GM23248 (cell line): ENCODE measurements at regions not wholly inside any gene's neighbourhood (a gene's known extent, or its start where the extent isn't known, plus 50 kb on each side); places are given as distances from the start of the nearest gene placed in this dataset.
A peak's percentile ranks its signal among the peaks of the same experiment; 100 is the strongest.

ENCODE experiments used
- DNase-seq: peaks from one replicate; pipeline ENCODE4 v3.0.0-alpha.2; 2015
- H2AFZ ChIP-seq: fragments of 200-600 bp; sonication (generic); 2 replicates; pipeline ENCODE4 v1.6.1; 2016; ENCODE audit warnings: antibody characterized with exemption
- H3F3A ChIP-seq: fragments of 200-600 bp; sonication (generic); 2 replicates; pipeline ENCODE4 v1.6.1; 2016; ENCODE audit warnings: mild to moderate bottlenecking, antibody characterized with exemption, mixed run types; ENCODE audit not compliant: insufficient read depth
- H3K27ac ChIP-seq: fragments of 200-600 bp; sonication (generic); 2 replicates; pipeline ENCODE4 v1.5.1; 2016; ENCODE audit warnings: mild to moderate bottlenecking
- H3K27me3 ChIP-seq: fragments of 200-600 bp; sonication (generic); replicated peaks from 2 replicates; pipeline ENCODE4 v1.6.1; 2016; ENCODE audit warnings: mild to moderate bottlenecking; ENCODE audit not compliant: insufficient read depth
- H3K36me3 ChIP-seq: fragments of 200-600 bp; sonication (generic); 2 replicates; pipeline ENCODE4 v1.6.1; 2016; ENCODE audit warnings: low read depth, mild to moderate bottlenecking
- H3K4me1 ChIP-seq: fragments of 200-600 bp; sonication (generic); 2 replicates; pipeline ENCODE4 v1.6.1; 2016; ENCODE audit warnings: mild to moderate bottlenecking; ENCODE audit not compliant: insufficient read depth
- H3K4me2 ChIP-seq: fragments of 200-600 bp; sonication (generic); one replicate; pipeline ENCODE4 v1.6.1; 2016; ENCODE audit warnings: mild to moderate bottlenecking; ENCODE audit not compliant: unreplicated experiment
- H3K4me3 ChIP-seq: fragments of 200-600 bp; sonication (generic); 2 replicates; pipeline ENCODE4 v1.5.1; 2016; ENCODE audit warnings: mild to moderate bottlenecking
- H3K79me2 ChIP-seq: fragments of 200-600 bp; sonication (generic); 2 replicates; pipeline ENCODE4 v1.6.1; 2016; ENCODE audit warnings: mild to moderate bottlenecking; ENCODE audit not compliant: insufficient read depth
- H3K9ac ChIP-seq: fragments of 200-600 bp; sonication (generic); 2 replicates; pipeline ENCODE4 v1.6.1; 2016; ENCODE audit warnings: mild to moderate bottlenecking
- H3K9me2 ChIP-seq: fragments of 200-600 bp; sonication (generic); 2 replicates; pipeline ENCODE4 v1.6.1; 2016; ENCODE audit warnings: mixed run types, mild to moderate bottlenecking, moderate library complexity; ENCODE audit not compliant: insufficient read depth
- H3K9me3 ChIP-seq: fragments of 200-600 bp; sonication (generic); one replicate; pipeline ENCODE4 v1.6.1; 2017; ENCODE audit warnings: low read depth
- H4K20me1 ChIP-seq: fragments of 200-600 bp; sonication (generic); 2 replicates; pipeline ENCODE4 v1.6.0; 2016; ENCODE audit not compliant: insufficient read depth
- EZH2 ChIP-seq: fragments of 200-600 bp; sonication (generic); IDR thresholded peaks from 2 replicates; pipeline ENCODE4 v1.6.1; 2018; ENCODE audit warnings: antibody characterized with exemption, mild to moderate bottlenecking; ENCODE audit not compliant: insufficient read depth, poor library complexity, severe bottlenecking
- EZH2phosphoT487 ChIP-seq: fragments of 200-600 bp; sonication (generic); IDR thresholded peaks from 2 replicates; pipeline ENCODE4 v1.6.1; 2018; ENCODE audit warnings: antibody characterized with exemption, moderate library complexity, mild to moderate bottlenecking, low read depth; ENCODE audit not compliant: insufficient read depth
- WGBS, 2 experiments: methylation state at CpG; one replicate each; pipeline ENCODE4 v1.1.6; 2015 to 2017; ENCODE audit warnings: low lambda C conversion rate in 2 of 2, low coverage in 1 of 2; ENCODE audit errors: missing lambda C conversion rate in 2 of 2; 5-methylcytosine and 5-hydroxymethylcytosine counted together
- in situ Hi-C: fragments of 300-500 bp; cut with MboI; formaldehyde crosslinking; loops from 2 replicates; pipeline ENCODE4 v1.15.0; 2020

DNA sequence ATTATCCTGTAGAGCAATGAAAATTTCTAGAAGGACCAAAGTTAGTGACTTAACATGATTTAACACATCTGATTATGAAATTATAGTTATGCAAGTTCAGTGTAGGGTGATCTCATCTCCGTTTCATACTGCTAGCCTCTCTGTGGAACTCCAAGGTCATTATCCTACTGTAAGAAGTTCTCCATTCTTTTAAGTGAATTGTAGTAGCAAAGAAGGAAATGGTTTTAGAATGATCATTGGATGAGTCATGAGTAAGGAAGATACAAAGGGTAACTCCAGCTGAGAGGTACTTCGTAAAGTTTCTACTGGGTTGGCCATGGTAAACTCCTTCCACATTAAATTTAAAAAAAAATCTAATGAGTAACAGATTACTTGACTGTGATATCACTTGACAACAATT, 215.0 kb upstream of the GIMD1 start:
- Histone ChIP-seq H3K27ac (peak overlapping the region; percentile 51), H3K9ac (no peak overlapping the region)

DNA sequence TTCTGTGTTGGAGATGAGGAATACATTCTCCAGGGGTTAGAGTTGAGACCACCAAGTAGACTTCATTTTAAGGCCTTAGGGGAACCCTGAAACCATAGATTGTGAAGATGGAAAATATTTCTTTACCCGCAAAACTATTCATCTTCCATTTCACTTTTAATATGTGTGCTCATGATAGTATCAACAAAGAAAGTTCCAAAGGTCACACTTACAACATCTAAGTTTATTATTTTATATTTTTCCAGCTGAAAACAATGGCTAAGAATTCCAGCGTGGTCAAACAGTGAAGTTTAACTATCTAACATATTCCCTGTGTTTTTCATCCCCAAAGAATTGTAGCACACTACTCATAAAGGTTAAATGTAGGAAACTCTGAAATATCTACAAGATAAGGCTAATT, 214.5 kb upstream of the GIMD1 start:
- H2AFZ ChIP-seq = no peak overlapping the region
- H3K79me2 ChIP-seq = no peaks in the 10 kb centered on the region
- H3K27ac ChIP-seq = peak overlapping the region; percentile 40
- in situ Hi-C loops = no loop called here
- H3K9ac ChIP-seq = no peak overlapping the region
- no peak overlapping the region for H3K4me3 ChIP-seq
- TF ChIP-seq EZH2 (no peak), EZH2phosphoT487 (no peak)
- WGBS, 2 experiments = 87 to 96% methylated on average over 2 of the region's 2 CpGs
- H3K9me3 ChIP-seq = no peaks in the 10 kb centered on the region
- H4K20me1 ChIP-seq = no peaks in the 10 kb centered on the region
- peak overlapping the region; percentile 38 for H3K4me2 ChIP-seq
- H3K9me2 ChIP-seq = no peaks in the 10 kb centered on the region
- DNase-seq = no peak
- H3K4me1 ChIP-seq = peaks cover 55% of the 10 kb centered on the region
- peaks cover 47% of the 10 kb centered on the region for H3F3A ChIP-seq
- no peaks in the 10 kb centered on the region for H3K27me3 ChIP-seq
- H3K36me3 ChIP-seq = no peaks in the 10 kb centered on the region

More for the DNA sequence above, 215.0 kb upstream of the GIMD1 start:
- H3K4me3 ChIP-seq = no peak overlapping the region
- no peak overlapping the region for H2AFZ ChIP-seq
- no peaks in the 10 kb centered on the region for H3K9me3 ChIP-seq
- no peaks in the 10 kb centered on the region for H3K36me3 ChIP-seq
- H3F3A ChIP-seq = peaks cover 48% of the 10 kb centered on the region
- no peaks in the 10 kb centered on the region for H4K20me1 ChIP-seq
- no peaks in the 10 kb centered on the region for H3K79me2 ChIP-seq
- H3K9me2 ChIP-seq = no peaks in the 10 kb centered on the region
- H3K4me2 ChIP-seq = peak overlapping the region; percentile 40
- TF ChIP-seq EZH2phosphoT487 (0 out of 2 replicates have a peak, but pooled peaks have one; percentile 28), EZH2 (no peak)
- in situ Hi-C loops = no loop called here
- DNase-seq = peak; percentile 95
- H3K27me3 ChIP-seq = no peaks in the 10 kb centered on the region
- H3K4me1 ChIP-seq = peaks cover 57% of the 10 kb centered on the region
- 0% methylated on average over 2 of the region's 2 CpGs for WGBS, 2 experiments

DNA sequence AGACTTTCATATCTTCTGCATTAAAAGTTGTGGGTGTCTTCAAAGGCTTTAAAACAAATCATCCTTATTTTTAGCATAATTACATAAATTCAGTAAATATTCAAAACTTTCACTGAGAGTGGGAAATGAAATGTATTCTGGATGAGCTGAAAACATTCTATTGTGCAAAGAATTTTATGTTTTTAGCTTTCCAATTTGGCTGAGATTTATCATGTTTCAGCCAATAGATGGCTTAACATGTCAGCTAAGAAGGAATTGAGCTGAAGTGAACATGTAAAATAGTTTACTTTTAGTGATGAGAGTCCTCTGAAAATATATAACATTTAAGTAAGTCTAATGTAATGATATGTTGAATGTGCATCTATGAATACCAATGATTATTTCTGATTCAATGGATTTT, 213.5 kb upstream of the GIMD1 start:
- no peaks in the 10 kb centered on the region for H3K9me2 ChIP-seq
- H3K27me3 ChIP-seq = no peaks in the 10 kb centered on the region
- in situ Hi-C loops = no loop called here
- peaks cover 45% of the 10 kb centered on the region for H3K4me1 ChIP-seq
- no peak overlapping the region for H2AFZ ChIP-seq
- no peak overlapping the region for H3K27ac ChIP-seq
- no peaks in the 10 kb centered on the region for H4K20me1 ChIP-seq
- no peak overlapping the region for H3K4me3 ChIP-seq
- H3F3A ChIP-seq = peaks cover 39% of the 10 kb centered on the region
- TF ChIP-seq EZH2 (no peak), EZH2phosphoT487 (no peak)
- no peaks in the 10 kb centered on the region for H3K36me3 ChIP-seq
- no peaks in the 10 kb centered on the region for H3K79me2 ChIP-seq
- H3K9me3 ChIP-seq = no peaks in the 10 kb centered on the region
- no peak for DNase-seq
- H3K4me2 ChIP-seq = no peak overlapping the region
- H3K9ac ChIP-seq = no peak overlapping the region

DNA sequence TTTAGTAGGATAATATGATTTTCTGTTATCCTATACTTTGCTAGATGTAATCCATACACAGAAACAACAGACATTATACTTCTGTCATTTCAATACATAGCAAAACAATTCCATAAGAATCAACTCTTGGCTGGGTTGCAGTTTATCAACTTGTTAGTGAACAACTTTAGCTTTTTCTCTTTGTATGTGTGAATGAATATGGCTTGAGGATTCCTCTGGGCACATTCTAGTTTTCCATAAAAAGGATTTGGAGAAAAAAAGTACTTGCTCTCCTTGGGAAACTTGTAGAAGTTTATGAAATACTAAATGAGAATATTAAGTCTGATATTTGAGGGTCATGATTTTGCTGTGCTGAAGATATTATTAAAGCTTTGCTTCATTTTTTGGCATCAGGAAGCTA, 210.7 kb upstream of the GIMD1 start:
- H3K4me3 ChIP-seq = no peak overlapping the region
- no peaks in the 10 kb centered on the region for H3K9me3 ChIP-seq
- no peak overlapping the region for H3K4me2 ChIP-seq
- TF ChIP-seq EZH2phosphoT487 (no peak), EZH2 (no peak)
- H2AFZ ChIP-seq = no peak overlapping the region
- in situ Hi-C loops = no loop called here
- no peaks in the 10 kb centered on the region for H4K20me1 ChIP-seq
- no peaks in the 10 kb centered on the region for H3K79me2 ChIP-seq
- H3K36me3 ChIP-seq = no peaks in the 10 kb centered on the region
- peaks cover 17% of the 10 kb centered on the region for H3K4me1 ChIP-seq
- no peaks in the 10 kb centered on the region for H3K9me2 ChIP-seq
- DNase-seq = no peak
- no peak overlapping the region for H3K27ac ChIP-seq
- H3K27me3 ChIP-seq = no peaks in the 10 kb centered on the region
- H3K9ac ChIP-seq = no peak overlapping the region
- peaks cover 20% of the 10 kb centered on the region for H3F3A ChIP-seq
